HG03045 (cell line): ENCODE measurements at regions not wholly inside any gene's neighbourhood (a gene's known extent, or its start where the extent isn't known, plus 50 kb on each side); places are given as distances from the start of the nearest gene placed in this dataset.

Experiments used
- ATAC-seq: cut with Tn5 transposase; IDR thresholded peaks from one replicate; pipeline ENCODE4 v1.9.1; 2021; ENCODE audit warnings: mild to moderate bottlenecking, moderate library complexity; ENCODE audit not compliant: unreplicated experiment

- no peak for ATAC-seq
Measured at GRCh38 chr9:120294003-120294402, 286.0 kb downstream of the CDK5RAP2 start.

- ATAC-seq = no peak
Measured at GRCh38 chr9:120292606-120293005, 287.4 kb downstream of the CDK5RAP2 start.

- ATAC-seq = no peak
Measured at GRCh38 chr9:120291050-120291449, 288.9 kb downstream of the CDK5RAP2 start.

- no peak for ATAC-seq
Measured at GRCh38 chr9:120289990-120290975, 289.7 kb downstream of the CDK5RAP2 start.

GRCh38 chr9:120289098-120289497, 290.9 kb downstream of the CDK5RAP2 start:
- ATAC-seq = no peak

- no peak for ATAC-seq
Measured at GRCh38 chr9:120286530-120286929, 293.4 kb downstream of the CDK5RAP2 start.

- no peak for ATAC-seq
Measured at GRCh38 chr9:120284821-120285220, 295.1 kb downstream of the CDK5RAP2 start.

- no peak for ATAC-seq
Measured at GRCh38 chr9:120281665-120282064, 298.3 kb downstream of the CDK5RAP2 start.

GRCh38 chr9:120267929-120268328, 312.0 kb downstream of the CDK5RAP2 start:
- ATAC-seq = no peak

GRCh38 chr9:120265791-120266190, 314.2 kb downstream of the CDK5RAP2 start:
- no peak for ATAC-seq

- ATAC-seq = no peak
Measured at GRCh38 chr9:120264528-120264927, 315.4 kb downstream of the CDK5RAP2 start.

GRCh38 chr9:120263836-120264235, 316.1 kb downstream of the CDK5RAP2 start:
- ATAC-seq = no peak

- ATAC-seq = no peak
Measured at GRCh38 chr9:120261419-120261818, 318.5 kb downstream of the CDK5RAP2 start.

- no peak for ATAC-seq
Measured at GRCh38 chr9:120259100-120259499, 320.9 kb downstream of the CDK5RAP2 start.

- no peak for ATAC-seq
Measured at GRCh38 chr9:120258096-120258495, 321.9 kb downstream of the CDK5RAP2 start.

GRCh38 chr9:120257483-120257882, 322.5 kb downstream of the CDK5RAP2 start:
- ATAC-seq = no peak

- ATAC-seq = no peak
Measured at GRCh38 chr9:120256146-120256545, 323.8 kb downstream of the CDK5RAP2 start.

GRCh38 chr9:120252248-120252647, 327.7 kb downstream of the CDK5RAP2 start:
- ATAC-seq = no peak

- no peak for ATAC-seq
Measured at GRCh38 chr9:120242116-120242811, 337.7 kb downstream of the CDK5RAP2 start.

GRCh38 chr9:120236596-120236995, 343.4 kb downstream of the CDK5RAP2 start:
- no peak for ATAC-seq

GRCh38 chr9:120235081-120235480, 344.9 kb downstream of the CDK5RAP2 start:
- ATAC-seq = no peak

- no peak for ATAC-seq
Measured at GRCh38 chr9:120230227-120230626, 349.7 kb downstream of the CDK5RAP2 start.
